A673 (cell line): ENCODE measurements at regions not wholly inside any gene's neighbourhood (a gene's known extent, or its start where the extent isn't known, plus 50 kb on each side); places are given as distances from the start of the nearest gene placed in this dataset.

Experiments used
- EZH2 ChIP-seq: fragments of 200-600 bp; sonication (generic); IDR thresholded peaks from 2 replicates; pipeline ENCODE4 v1.6.1; 2017; ENCODE audit warnings: borderline replicate concordance, low read depth, mild to moderate bottlenecking, mixed read lengths, antibody characterized with exemption, low read length; ENCODE audit not compliant: poor library complexity, severe bottlenecking
- TF ChIP-seq, protein P1 (sequence below): fragments of 300-800, 200-600 bp; sonication (generic); conservative IDR thresholded peaks from 2 replicates; pipeline ENCODE4 v1.5.1; 2017; ENCODE audit warnings: low read depth, mild to moderate bottlenecking, antibody characterized with exemption, low read length, moderate library complexity, mixed read lengths

GRCh38 chr6:62993951-62994350 is 217.3 kb upstream of the FKBP1C start:
- TF ChIP-seq, protein P1, sequence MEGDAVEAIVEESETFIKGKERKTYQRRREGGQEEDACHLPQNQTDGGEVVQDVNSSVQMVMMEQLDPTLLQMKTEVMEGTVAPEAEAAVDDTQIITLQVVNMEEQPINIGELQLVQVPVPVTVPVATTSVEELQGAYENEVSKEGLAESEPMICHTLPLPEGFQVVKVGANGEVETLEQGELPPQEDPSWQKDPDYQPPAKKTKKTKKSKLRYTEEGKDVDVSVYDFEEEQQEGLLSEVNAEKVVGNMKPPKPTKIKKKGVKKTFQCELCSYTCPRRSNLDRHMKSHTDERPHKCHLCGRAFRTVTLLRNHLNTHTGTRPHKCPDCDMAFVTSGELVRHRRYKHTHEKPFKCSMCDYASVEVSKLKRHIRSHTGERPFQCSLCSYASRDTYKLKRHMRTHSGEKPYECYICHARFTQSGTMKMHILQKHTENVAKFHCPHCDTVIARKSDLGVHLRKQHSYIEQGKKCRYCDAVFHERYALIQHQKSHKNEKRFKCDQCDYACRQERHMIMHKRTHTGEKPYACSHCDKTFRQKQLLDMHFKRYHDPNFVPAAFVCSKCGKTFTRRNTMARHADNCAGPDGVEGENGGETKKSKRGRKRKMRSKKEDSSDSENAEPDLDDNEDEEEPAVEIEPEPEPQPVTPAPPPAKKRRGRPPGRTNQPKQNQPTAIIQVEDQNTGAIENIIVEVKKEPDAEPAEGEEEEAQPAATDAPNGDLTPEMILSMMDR = no peak
- no peak for TF ChIP-seq EZH2
